K562 (cell line): ENCODE measurements at regions not wholly inside any gene's neighbourhood (a gene's known extent, or its start where the extent isn't known, plus 50 kb on each side); places are given as distances from the start of the nearest gene placed in this dataset.

Experiments
- ATAC-seq: fragments of 200-7000 bp; cut with Tn5 transposase; 3 replicates; pipeline ENCODE4 v1.9.1; 2020; ENCODE audit warnings: moderate library complexity
- BruUV-seq: library from RNA; stranded (reverse); fragments of 400-500 nt; replicated peaks from 2 replicates; lab custom pipeline; 2021; lab: Mats Ljungman, UMichigan
- CTCF ChIA-PET: fragments of 300-600 bp; formaldehyde crosslinking; extraction: SDS; loops from one replicate; lab custom pipeline; 2021; ENCODE audit warnings: low intra/inter-chr PET ratio; lab: Yijun Ruan, JAX
- POLR2A ChIA-PET: fragments of 300-600, 350-650 bp; sonication (Branson Sonifier 250); formaldehyde crosslinking; extraction: SDS; loops from one replicate; lab custom pipeline; 2021; ENCODE audit warnings: antibody characterized with exemption, inconsistent platforms; lab: Yijun Ruan, JAX
- DNase-seq, 4 experiments: peaks; one replicate each; pipeline versions ENCODE4 v3.0.0 to v3.0.0-alpha.2; 2011 to 2018; ENCODE audit warnings: low spot score in 3 of 4, mixed read lengths in 3 of 4; ENCODE audit errors: extremely low read depth in 1 of 4
- FAIRE-seq: peaks from 2 replicates; lab custom pipeline; 2011; peaks lifted over from hg19 to GRCh38; lab: Jason Lieb, UNC
- H2AFZ ChIP-seq: 2 replicates; pipeline ENCODE4 v1.6.0; 2011; ENCODE audit warnings: low read depth, low read length, control low read depth, inconsistent platforms
- H3K27ac ChIP-seq: fragments of 200-600 bp; 3 replicates; pipeline ENCODE4 v1.8.0; 2011; ENCODE audit warnings: low read depth, mild to moderate bottlenecking, control low read depth, inconsistent platforms, low read length, moderate library complexity, mixed read lengths; ENCODE audit errors: extremely low read depth
- H3K27me3 ChIP-seq, 2 experiments: fragments of 300-600 bp in 1 of 2; 2 replicates in 1 of 2; 3 replicates in 1 of 2; pipeline versions ENCODE4 v1.6.0 to v1.8.0; 2011; ENCODE audit warnings: inconsistent platforms in 2 of 2, low read length in 2 of 2, mild to moderate bottlenecking in 1 of 2, mixed read lengths in 1 of 2, moderate library complexity in 1 of 2; ENCODE audit not compliant: control insufficient read depth in 2 of 2, insufficient read depth in 2 of 2
- H3K36me3 ChIP-seq: fragments of 300-600 bp; 3 replicates; pipeline ENCODE4 v1.8.0; 2011; ENCODE audit warnings: mild to moderate bottlenecking, low read length, inconsistent platforms; ENCODE audit not compliant: control insufficient read depth, insufficient read depth
- H3K4me1 ChIP-seq, 2 experiments: fragments of 200-600 bp in 1 of 2; replicated peaks in 1 of 2; 2 replicates in 1 of 2; 3 replicates in 1 of 2; pipeline versions ENCODE4 v1.5.1 to v1.8.0; 2011; ENCODE audit warnings: inconsistent platforms in 2 of 2, low read length in 2 of 2, mild to moderate bottlenecking in 1 of 2, mixed read lengths in 1 of 2, moderate library complexity in 1 of 2; ENCODE audit not compliant: control insufficient read depth in 2 of 2, insufficient read depth in 2 of 2
- H3K4me2 ChIP-seq: 2 replicates; pipeline ENCODE4 v1.6.1; 2011; ENCODE audit warnings: low read length, control low read depth, inconsistent platforms, mixed read lengths; ENCODE audit not compliant: insufficient read depth
- H3K4me3 ChIP-seq: fragments of 200-600 bp; sonication (generic), shearing (Covaris generic); 2 replicates; pipeline ENCODE4 v1.5.1; 2016; ENCODE audit warnings: control low read depth, inconsistent platforms
- H3K79me2 ChIP-seq: fragments of 200-600 bp; 3 replicates; pipeline ENCODE4 v1.8.0; 2011; ENCODE audit warnings: low read length, inconsistent platforms; ENCODE audit not compliant: control insufficient read depth, insufficient read depth
- H3K9ac ChIP-seq, 2 experiments: 2 replicates each; pipeline versions ENCODE4 v1.6.0 to v1.6.1; 2011; ENCODE audit warnings: low read depth in 2 of 2, low read length in 2 of 2, control low read depth in 1 of 2, inconsistent platforms in 1 of 2, mild to moderate bottlenecking in 1 of 2, mixed read lengths in 1 of 2; ENCODE audit not compliant: insufficient read depth in 1 of 2
- H3K9me1 ChIP-seq: one replicate; pipeline ENCODE4 v1.6.0; 2011; ENCODE audit warnings: inconsistent platforms, mild to moderate bottlenecking, low read length, moderate library complexity; ENCODE audit not compliant: control insufficient read depth, insufficient read depth
- H3K9me3 ChIP-seq: replicated peaks from 2 replicates; pipeline ENCODE4 v1.5.1; 2011; ENCODE audit warnings: low read depth, low read length, inconsistent platforms; ENCODE audit not compliant: control insufficient read depth, insufficient read depth
- H4K20me1 ChIP-seq: replicated peaks from 2 replicates; pipeline ENCODE4 v1.6.1; 2011; ENCODE audit warnings: low read length, inconsistent platforms, mixed read lengths; ENCODE audit not compliant: control insufficient read depth, insufficient read depth
- CREB1 ChIP-seq, 2 experiments: sonication (generic) in 1 of 2; formaldehyde crosslinking in 1 of 2; IDR thresholded peaks; 2 replicates each; pipeline versions ENCODE4 v1.6.1 to v1.8.0; 2012 to 2022; ENCODE audit warnings: inconsistent platforms in 1 of 2, mild to moderate bottlenecking in 1 of 2, missing genetic modification reagents in 1 of 2, moderate library complexity in 1 of 2
- EZH2 ChIP-seq: IDR thresholded peaks from 2 replicates; pipeline ENCODE4 v1.6.1; 2012; ENCODE audit warnings: low read depth, mild to moderate bottlenecking, inconsistent platforms, low read length, borderline replicate concordance
- HMGN3 ChIP-seq: IDR thresholded peaks from 2 replicates; pipeline ENCODE4 v1.6.1; 2011; ENCODE audit warnings: borderline replicate concordance, low read depth, mild to moderate bottlenecking, mixed read lengths, low read length; ENCODE audit not compliant: insufficient read length; ENCODE audit errors: extremely low read depth
- JUND ChIP-seq, 2 experiments: IDR thresholded peaks; 2 replicates in 1 of 2; 3 replicates in 1 of 2; pipeline ENCODE4 v1.6.1; 2011; ENCODE audit warnings: borderline replicate concordance in 2 of 2, low read depth in 2 of 2, low read length in 2 of 2, improper control_type of control experiment in 1 of 2, missing biosample characterization in 1 of 2, missing genetic modification characterization in 1 of 2, missing genetic modification reagents in 1 of 2
- KLF13 ChIP-seq: fragments of 450-650 bp; IDR thresholded peaks from 2 replicates; pipeline ENCODE4 v1.6.1; 2016; ENCODE audit warnings: missing genetic modification characterization, low read depth, mild to moderate bottlenecking, missing compliant biosample characterization, moderate library complexity, borderline replicate concordance
- NKRF ChIP-seq: fragments of 450-650 bp; IDR thresholded peaks from 2 replicates; pipeline ENCODE4 v1.6.1; 2016; ENCODE audit warnings: borderline replicate concordance
- SMC3 ChIP-seq: conservative IDR thresholded peaks from 2 replicates; pipeline ENCODE4 v1.6.1; 2011; ENCODE audit warnings: low read depth, low read length, improper control_type of control experiment; ENCODE audit not compliant: insufficient read depth
- ZNF644 ChIP-seq: fragments of 200-800 bp; sonication (Bioruptor generic); IDR thresholded peaks from 2 replicates; pipeline ENCODE4 v1.6.1; 2016; ENCODE audit warnings: low read depth, missing genetic modification characterization, missing compliant biosample characterization
- ZNF785 ChIP-seq: fragments of 250-450 bp; sonication (Bioruptor Pico); IDR thresholded peaks from 2 replicates; pipeline ENCODE4 v1.4.0; 2020; ENCODE audit warnings: mild to moderate bottlenecking
- WGBS: fragments of 100-300 bp; shearing (Covaris generic); methylation state at CpG from one replicate; pipeline ENCODE4 v1.1.6; 2016; ENCODE audit warnings: low coverage, mixed read lengths; ENCODE audit not compliant: insufficient coverage; ENCODE audit errors: missing lambda C conversion rate; 5-methylcytosine and 5-hydroxymethylcytosine counted together
- in situ Hi-C: fragments of 300-500 bp; cut with MboI; formaldehyde crosslinking; loops from 4 replicates; pipeline ENCODE4 v1.15.0; 2018; ENCODE audit warnings: inconsistent platforms, mixed read lengths
- intact Hi-C: fragments of 100-400 bp; cut with micrococcal nuclease; formaldehyde crosslinking; loops from 2 replicates; pipeline ENCODE4 v1.14.2; 2022

- Histone ChIP-seq H3K4me3 (no peak overlapping the region), H3K4me1 (no peaks in the 10 kb centered on the region), H2AFZ (no peak overlapping the region), H3K9me1 (no peaks in the 10 kb centered on the region), H3K36me3 (no peaks in the 10 kb centered on the region), H3K4me2 (no peak overlapping the region), H3K27me3 (no peaks in the 10 kb centered on the region), H3K9ac (no peak overlapping the region), H3K9me3 (no peaks in the 10 kb centered on the region), H4K20me1 (no peaks in the 10 kb centered on the region), H3K79me2 (no peaks in the 10 kb centered on the region), H3K27ac (no peak overlapping the region)
- intact Hi-C loops (no loop called here), in situ Hi-C loops (no loop called here)
- CTCF ChIA-PET = no interaction called here
- WGBS = 0% methylated on average over 1 of the region's 1 CpG
- TF ChIP-seq HMGN3 = no peak
- TF ChIP-seq ZNF644 (tag) = no peak
- no peak for TF ChIP-seq CREB1 (IDR thresholded peaks at IDR 0.05)
- no peak for TF ChIP-seq CREB1 (CRISPR knock-in tag; IDR thresholded peaks at IDR 0.05)
- TF ChIP-seq NKRF = no peak
- no peak for TF ChIP-seq ZNF785 (CRISPR knock-in tag)
- TF ChIP-seq SMC3 = no peak
- TF ChIP-seq JUND (IDR thresholded peaks at IDR 0.05; ENCODE audit: borderline replicate concordance, low read depth, low read length) = no peak
- no peak for TF ChIP-seq JUND (tag; IDR thresholded peaks at IDR 0.05; ENCODE audit: borderline replicate concordance, low read depth, low read length)
- TF ChIP-seq EZH2 = no peak
- no peak for TF ChIP-seq KLF13 (tag)
- DNase-seq = no peak
- no peak for ATAC-seq
- BruUV-seq = no TSS peak
- FAIRE-seq = no peak
- POLR2A ChIA-PET = no interaction called here
These were observed 391.9 kb downstream of the DMRT2 start for GRCh38 chr9:1442105-1442504.
